Adrenal gland (tissue), 9 donors: ENCODE measurements at regions not wholly inside any gene's neighbourhood (a gene's known extent, or its start where the extent isn't known, plus 50 kb on each side); places are given as distances from the start of the nearest gene placed in this dataset.

Experiments used
- DNase-seq, 7 donors: peaks; one replicate each; pipeline ENCODE4 v3.0.0-alpha.2; 2019 to 2020
- H3K27ac ChIP-seq, 5 donors: fragments of 200-600 bp; sonication (generic) in 4 of 5; 1 replicate in 3 of 5; 2 replicates in 2 of 5; pipeline versions ENCODE4 v1.5.1 to v1.8.0; 2016 to 2020; ENCODE audit warnings: mild to moderate bottlenecking in 1 of 5
- H3K27me3 ChIP-seq: fragments of 200-600 bp; 2 replicates; pipeline ENCODE4 v1.8.0; 2021
- H3K36me3 ChIP-seq, 2 donors: fragments of 200-600 bp; replicated peaks in 1 of 2; 1 replicate in 1 of 2; 2 replicates in 1 of 2; pipeline versions ENCODE4 v1.5.1 to v1.8.0; 2018 to 2022
- H3K4me1 ChIP-seq, 2 donors: fragments of 200-600 bp; replicated peaks in 1 of 2; 1 replicate in 1 of 2; 2 replicates in 1 of 2; pipeline versions ENCODE4 v1.5.1 to v1.8.0; 2018 to 2021
- H3K4me3 ChIP-seq, 4 donors: fragments of 200-600 bp; sonication (generic) in 3 of 4; one replicate each; pipeline ENCODE4 v1.5.1; 2016 to 2018
- H3K9me3 ChIP-seq, 3 donors: fragments of 200-600 bp; sonication (generic) in 1 of 3; replicated peaks in 1 of 3; 1 replicate in 2 of 3; 2 replicates in 1 of 3; pipeline versions ENCODE4 v1.5.1 to v1.8.0; 2016 to 2021
- CTCF ChIP-seq, 6 experiments: fragments of 450-650 bp in 4 of 6; fragments of 200-600 bp in 2 of 6; sonication (generic) in 1 of 6; IDR thresholded peaks; 1 replicate in 5 of 6; 2 replicates in 1 of 6; pipeline versions ENCODE4 v1.5.1 to v1.8.0; 2016 to 2021; ENCODE audit warnings: antibody characterized with exemption in 6 of 6, mild to moderate bottlenecking in 2 of 6, moderate library complexity in 1 of 6
- POLR2A ChIP-seq, 2 donors: fragments of 450-650 bp; IDR thresholded peaks; one replicate each; pipeline ENCODE4 v1.6.1; 2017; ENCODE audit warnings: antibody characterized with exemption in 2 of 2, mild to moderate bottlenecking in 2 of 2, moderate library complexity in 1 of 2
- whole genome bisulfite sequencing, 4 donors: extraction: QIAGEN DNeasy Blood & Tissue Kit in 2 of 4; methylation state at CpG; one replicate each; pipeline versions ENCODE4 v1.1.5 to v1.1.7; 2013 to 2017; 5-methylcytosine and 5-hydroxymethylcytosine counted together
- intact Hi-C, 2 donors: fragments of 100-400 bp; cut with DNase I; formaldehyde crosslinking; loops; one replicate each; pipeline versions ENCODE4 v1.14.1 to v1.15.0; 2022 to 2023
- donor health status: healthy with polysubstance abuse.
- donor health status: Bipolar disorder and iron deficiency.
- donor health status: DM: yes; HTN: yes; CAD: no.
- donor health status: DM: no; HTN: no; CAD: no.
- donor health status: DM: no; HTN: no; CAD: no.

GRCh38 chr10:58930500-58930899, 245.9 kb upstream of the PHYHIPL start:
- TF ChIP-seq CTCF (IDR thresholded peaks at IDR 0.05): no peak
- no peak for TF ChIP-seq POLR2A (IDR thresholded peaks at IDR 0.05)
- DNase-seq: no peak
- intact Hi-C loops: no loop called here
- H3K9me3 ChIP-seq: no peaks in the 10 kb centered on the region
- WGBS, 4 donors: 72 to 89% (median 81%) methylated on average over 4 of the region's 4 CpGs
- no peaks in the 10 kb centered on the region for H3K36me3 ChIP-seq
- H3K4me3 ChIP-seq: no peak overlapping the region
- H3K27ac ChIP-seq: no peak overlapping the region
- no peaks in the 10 kb centered on the region for H3K4me1 ChIP-seq
- H3K27me3 ChIP-seq: no peaks in the 10 kb centered on the region

- WGBS, 4 donors: 70 to 81% (median 75%) methylated on average over 3 of the region's 3 CpGs
- Histone ChIP-seq H3K4me1 (no peaks in the 10 kb centered on the region), H3K36me3 (no peaks in the 10 kb centered on the region), H3K27me3 (no peaks in the 10 kb centered on the region), H3K4me3 (no peak overlapping the region), H3K27ac (peak overlapping the region in 1 of 5 donors; percentile 22), H3K9me3 (no peaks in the 10 kb centered on the region)
- intact Hi-C loops: no loop called here
- no peak for DNase-seq
- no peak for TF ChIP-seq POLR2A (IDR thresholded peaks at IDR 0.05)
- no peak for TF ChIP-seq CTCF (IDR thresholded peaks at IDR 0.05)
Measured at GRCh38 chr10:58932126-58932525, 244.3 kb upstream of the PHYHIPL start.

- Histone ChIP-seq H3K36me3 (no peaks in the 10 kb centered on the region), H3K4me3 (no peak overlapping the region), H3K27me3 (no peaks in the 10 kb centered on the region), H3K27ac (peak overlapping the region in 1 of 5 donors; percentile 22), H3K4me1 (no peaks in the 10 kb centered on the region), H3K9me3 (no peaks in the 10 kb centered on the region)
- intact Hi-C loops: no loop called here
- DNase-seq: no peak
- WGBS, 4 donors: 87 to 96% (median 91%) methylated on average over 5 of the region's 5 CpGs
- TF ChIP-seq POLR2A (IDR thresholded peaks at IDR 0.05) (no peak), CTCF (IDR thresholded peaks at IDR 0.05) (no peak)
Measured at GRCh38 chr10:58932577-58933314, 243.7 kb upstream of the PHYHIPL start.

GRCh38 chr10:58936364-58936763, 240.1 kb upstream of the PHYHIPL start:
- Histone ChIP-seq H3K27ac (no peak overlapping the region), H3K4me1 (no peaks in the 10 kb centered on the region), H3K36me3 (no peaks in the 10 kb centered on the region), H3K9me3 (no peaks in the 10 kb centered on the region), H3K27me3 (no peaks in the 10 kb centered on the region), H3K4me3 (no peak overlapping the region)
- intact Hi-C loops: no loop called here
- WGBS, 4 donors: 94 to 97% (median 95%) methylated on average over 3 of the region's 3 CpGs
- DNase-seq: no peak
- TF ChIP-seq CTCF (IDR thresholded peaks at IDR 0.05) (no peak), POLR2A (IDR thresholded peaks at IDR 0.05) (no peak)
